Dedifferentiated amniotic fluid mesenchymal stem cell (primary cell): ENCODE measurements at regions not wholly inside any gene's neighbourhood (a gene's known extent, or its start where the extent isn't known, plus 50 kb on each side); places are given as distances from the start of the nearest gene placed in this dataset.
"Not testable (repeated sequence)": the region's sequence is repeated elsewhere in the genome, so short reads cannot be mapped to it uniquely, and the experiment has no call there.

Experiments
- DNase-seq: peaks from one replicate; pipeline ENCODE4 v3.0.0-alpha.2; 2016; ENCODE audit errors: extremely low spot score

- no peak for DNase-seq
These were observed 75.2 kb upstream of the SLC4A7 start for GRCh38 chr3:27559381-27559780.

GRCh38 chr3:27557411-27557810 is 73.2 kb upstream of the SLC4A7 start:
- DNase-seq = no peak

GRCh38 chr3:27556887-27557286 is 72.7 kb upstream of the SLC4A7 start:
- no peak for DNase-seq

- no peak for DNase-seq
These were observed 70.5 kb upstream of the SLC4A7 start for GRCh38 chr3:27554706-27555105.

- DNase-seq = no peak
These were observed 69.8 kb upstream of the SLC4A7 start for GRCh38 chr3:27553886-27554540.

GRCh38 chr3:27552708-27553107 is 68.5 kb upstream of the SLC4A7 start:
- peak; percentile 64 for DNase-seq

- DNase-seq = not testable (repeated sequence)
These were observed 67.2 kb upstream of the SLC4A7 start for GRCh38 chr3:27551413-27551812.

GRCh38 chr3:27545061-27545460 is 60.9 kb upstream of the SLC4A7 start:
- no peak for DNase-seq

- DNase-seq = peak; percentile 77
These were observed 60.2 kb upstream of the SLC4A7 start for GRCh38 chr3:27544372-27544865.

GRCh38 chr3:27542476-27542875 is 58.3 kb upstream of the SLC4A7 start:
- no peak for DNase-seq

GRCh38 chr3:27540231-27540630 is 56.0 kb upstream of the SLC4A7 start:
- no peak for DNase-seq

GRCh38 chr3:27536491-27536890 is 52.3 kb upstream of the SLC4A7 start:
- DNase-seq = no peak

- DNase-seq = peak; percentile 68
These were observed 51.7 kb upstream of the SLC4A7 start for GRCh38 chr3:27535809-27536392.

- DNase-seq = peak; percentile 98
These were observed 49.8 kb upstream of the SLC4A7 start for GRCh38 chr3:27533718-27534573.
